Gastrocnemius medialis (tissue), 4 donors: ENCODE measurements at regions not wholly inside any gene's neighbourhood (a gene's known extent, or its start where the extent isn't known, plus 50 kb on each side); places are given as distances from the start of the nearest gene placed in this dataset.

Experiments
- CTCF ChIP-seq, 5 experiments: fragments of 450-650 bp in 3 of 5; fragments of 200-600 bp in 2 of 5; sonication (generic) in 2 of 5; IDR thresholded peaks in 4 of 5; conservative IDR thresholded peaks in 1 of 5; 1 replicate in 4 of 5; 2 replicates in 1 of 5; pipeline ENCODE4 v1.5.1; 2016 to 2019; ENCODE audit warnings: antibody characterized with exemption in 5 of 5, mild to moderate bottlenecking in 3 of 5, moderate library complexity in 3 of 5
- POLR2A ChIP-seq, 2 donors: fragments of 450-650 bp; IDR thresholded peaks; one replicate each; pipeline ENCODE4 v1.6.1; 2017; ENCODE audit warnings: antibody characterized with exemption in 2 of 2, mild to moderate bottlenecking in 2 of 2, moderate library complexity in 2 of 2

GRCh38 chr14:83208341-83208740, 1674.7 kb upstream of the SEL1L start:
- TF ChIP-seq CTCF (IDR thresholded peaks at IDR 0.05 in 4 of 5, conservative IDR thresholded peaks at IDR 0.05 in 1 of 5) (no peak), POLR2A (IDR thresholded peaks at IDR 0.05) (no peak)
